HUDEP-2 (cell line): ENCODE measurements at regions not wholly inside any gene's neighbourhood (a gene's known extent, or its start where the extent isn't known, plus 50 kb on each side); places are given as distances from the start of the nearest gene placed in this dataset.
"Not testable (repeated sequence)": the region's sequence is repeated elsewhere in the genome, so short reads cannot be mapped to it uniquely, and the experiment has no call there.

Experiments used
- DNase-seq, 76 experiments: peaks; one replicate each; lab custom pipeline; 2025; ENCODE audit not compliant: unreplicated experiment in 76 of 76; lab: John Stamatoyannopoulos, UW

DNA sequence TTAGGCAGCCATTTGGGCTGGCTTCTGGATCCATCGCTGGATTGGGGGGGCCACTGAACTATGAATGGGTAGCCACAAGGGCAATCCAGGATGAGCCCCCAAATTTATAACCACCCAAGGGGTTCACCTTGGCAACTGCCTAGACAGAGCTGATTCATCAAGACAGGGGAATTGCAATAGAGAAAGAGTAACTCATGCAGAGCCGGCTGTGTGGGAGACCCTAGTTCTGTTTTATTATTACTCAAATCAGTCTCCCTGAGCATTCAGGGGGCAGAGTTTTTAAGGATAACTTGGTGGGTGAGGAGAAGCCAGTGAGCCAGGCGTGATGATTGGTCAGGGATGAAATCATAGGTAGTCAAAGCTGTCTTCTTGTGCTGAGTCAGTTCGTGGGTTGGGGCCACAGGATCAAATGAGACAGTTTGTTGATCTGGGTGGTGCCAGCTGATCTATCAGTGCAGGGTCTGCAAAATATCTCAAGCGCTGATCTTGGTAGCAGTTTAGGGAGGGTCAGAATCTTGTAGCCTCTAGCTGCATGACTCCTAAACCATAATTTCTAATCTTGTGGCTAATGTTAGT, 57.9 kb downstream of the DNAJB9 start:
- DNase-seq, result no peak

DNA sequence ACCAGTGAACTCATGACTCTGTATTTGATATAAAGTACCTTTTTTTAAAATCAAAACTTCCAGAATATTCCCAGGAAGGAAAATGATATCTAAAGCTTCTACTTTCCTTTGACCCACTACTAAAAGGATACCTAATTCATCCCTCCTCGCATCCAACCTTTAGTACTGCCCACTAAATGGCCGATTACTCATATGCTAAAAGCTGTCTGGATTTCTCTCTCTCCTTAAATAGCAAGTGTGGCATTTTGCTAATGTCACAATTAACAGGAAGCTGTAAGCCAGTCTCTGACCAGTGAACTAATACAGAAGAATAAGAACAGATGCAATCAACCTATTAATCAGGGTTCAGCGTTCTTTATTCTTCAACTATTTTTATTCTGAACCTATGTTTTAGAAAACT, 59.0 kb downstream of the DNAJB9 start:
- DNase-seq, result no peak

DNA sequence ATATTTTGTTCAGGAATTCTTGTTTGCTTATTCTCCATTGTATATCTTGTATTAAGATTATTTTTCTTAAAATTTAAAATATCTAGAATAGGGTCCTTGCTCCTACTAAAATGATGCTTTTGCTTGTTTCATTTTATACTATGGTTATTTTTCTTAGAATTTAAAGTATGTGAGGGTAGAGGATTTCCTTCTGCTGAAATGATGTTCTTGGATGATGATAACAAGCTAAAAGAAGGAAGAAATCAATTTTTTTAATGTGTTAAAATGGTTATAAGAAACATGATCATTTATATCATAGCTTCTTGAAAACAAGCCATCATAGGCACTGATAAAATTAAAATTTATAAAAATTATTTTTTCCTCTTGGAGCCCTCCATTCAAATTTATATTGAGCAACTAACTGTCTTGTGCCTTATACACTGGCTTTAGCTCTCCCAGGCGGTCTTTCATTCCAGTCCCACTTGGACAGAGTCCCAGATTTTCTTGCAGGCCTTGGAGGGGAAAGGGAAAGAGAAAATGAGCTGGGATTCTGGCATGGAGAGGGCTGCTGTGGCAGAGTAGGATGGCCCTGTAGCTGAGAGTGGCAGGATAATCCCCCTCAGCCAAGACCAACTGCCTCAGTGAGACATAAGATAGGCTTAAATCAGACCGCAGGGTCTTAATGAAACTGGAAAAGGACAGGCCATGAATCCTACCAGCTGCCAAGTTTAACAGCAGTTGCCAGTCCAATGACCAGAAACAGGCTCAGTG, 60.2 kb downstream of the DNAJB9 start:
- no peak for DNase-seq

DNA sequence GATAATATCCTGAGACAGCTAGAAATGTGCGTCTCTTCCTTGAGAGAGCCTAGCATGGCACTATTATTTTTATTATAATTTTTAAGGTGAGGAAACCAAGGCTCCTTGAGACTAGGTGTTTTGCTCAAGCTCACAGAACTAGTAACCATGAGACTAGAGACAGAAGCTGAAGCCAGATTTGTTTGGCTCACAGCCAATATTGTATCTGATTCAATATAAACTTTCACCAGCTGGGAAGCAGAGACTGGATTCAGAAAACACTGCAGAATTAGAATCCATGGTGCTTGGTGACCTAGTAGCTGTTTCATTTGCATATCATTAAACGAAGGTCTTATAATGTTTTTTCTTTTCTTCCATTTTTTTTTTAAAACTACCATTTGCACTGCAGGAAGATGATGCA, 64.4 kb downstream of the DNAJB9 start:
- no peak for DNase-seq

DNA sequence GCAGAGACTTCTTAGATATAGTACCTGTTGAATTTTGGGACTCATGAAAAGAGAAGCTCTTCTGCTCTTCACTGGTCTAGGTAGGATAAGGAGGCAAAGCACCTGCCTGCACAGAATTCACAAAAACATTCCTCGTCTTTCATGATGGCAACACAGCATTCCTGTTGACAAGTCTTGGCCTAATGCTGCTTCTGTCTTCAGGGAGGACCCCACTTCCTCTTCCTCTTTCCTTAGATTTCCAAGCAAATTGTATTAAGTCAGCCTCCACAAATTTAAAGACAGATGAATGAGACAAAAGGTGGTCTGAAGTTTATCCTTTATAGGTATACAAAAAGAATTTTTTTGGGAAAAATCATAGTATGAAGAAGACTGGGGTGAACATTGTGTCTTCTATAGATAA, 64.9 kb downstream of the DNAJB9 start:
- no peak for DNase-seq

DNA sequence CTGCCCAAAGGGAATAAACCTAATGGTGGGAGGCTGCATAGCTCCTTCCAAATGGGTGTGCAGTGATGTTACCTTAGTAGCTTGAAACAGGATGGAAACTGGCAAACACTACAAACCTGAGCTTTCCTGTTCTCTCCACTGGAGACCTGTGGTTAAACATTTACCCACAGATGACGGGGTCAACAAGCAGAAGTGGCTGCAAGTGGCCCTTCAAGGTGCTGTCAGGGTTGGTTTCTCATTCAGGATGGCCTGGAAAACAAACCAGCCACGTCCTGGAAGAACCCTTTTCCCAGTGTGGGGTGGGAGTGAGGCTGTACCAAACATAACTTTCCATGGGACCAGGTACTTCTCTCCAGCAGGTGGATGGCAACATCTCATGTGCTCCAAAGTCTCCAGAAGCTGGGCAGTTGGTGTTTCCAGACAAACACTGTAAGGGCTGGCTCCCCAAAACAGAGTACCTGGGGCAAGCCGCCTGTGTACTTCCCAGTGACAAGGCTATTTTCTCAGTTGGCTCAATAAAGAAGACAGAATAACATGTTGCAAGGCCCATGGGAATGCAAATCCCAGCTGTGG, 67.5 kb downstream of the DNAJB9 start:
- no peak for DNase-seq

DNA sequence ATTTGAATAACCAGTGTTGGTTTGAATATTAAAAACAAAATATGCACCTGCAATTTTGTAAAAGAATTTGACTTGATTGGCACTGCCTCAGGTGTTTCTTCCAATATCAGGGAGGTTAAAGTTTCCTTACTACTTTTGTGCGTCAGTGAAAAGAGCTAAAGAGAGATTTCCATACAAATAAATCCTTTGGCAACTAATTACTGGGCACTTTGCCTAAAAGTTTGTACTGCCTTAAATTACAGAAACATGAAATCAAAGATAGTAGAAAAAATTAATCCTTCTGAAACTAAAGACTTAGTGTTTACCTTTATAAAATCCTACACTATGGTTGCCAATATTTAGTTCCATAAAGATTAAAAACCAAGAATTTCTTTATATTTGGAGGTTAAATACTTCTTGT, 72.5 kb downstream of the DNAJB9 start:
- no peak for DNase-seq

DNA sequence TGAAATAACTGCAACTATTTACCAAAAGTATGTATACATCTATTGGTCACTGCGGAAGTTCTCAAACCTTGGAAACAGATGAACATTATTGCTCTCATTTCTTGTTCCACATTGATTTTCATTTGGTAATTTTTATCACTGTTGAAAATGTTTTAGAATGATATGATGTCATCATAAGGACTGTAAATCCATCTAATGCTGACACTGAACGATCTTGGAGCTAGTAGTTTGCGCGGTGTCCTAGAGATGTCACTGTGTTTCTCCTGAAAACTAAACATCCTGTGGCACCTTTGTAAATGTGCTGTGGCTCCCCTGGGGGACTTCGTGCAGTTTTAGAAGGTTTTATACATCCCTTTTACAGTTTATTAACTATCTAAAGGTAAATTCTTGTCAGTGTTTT, 73.5 kb downstream of the DNAJB9 start:
- DNase-seq, result no peak

DNA sequence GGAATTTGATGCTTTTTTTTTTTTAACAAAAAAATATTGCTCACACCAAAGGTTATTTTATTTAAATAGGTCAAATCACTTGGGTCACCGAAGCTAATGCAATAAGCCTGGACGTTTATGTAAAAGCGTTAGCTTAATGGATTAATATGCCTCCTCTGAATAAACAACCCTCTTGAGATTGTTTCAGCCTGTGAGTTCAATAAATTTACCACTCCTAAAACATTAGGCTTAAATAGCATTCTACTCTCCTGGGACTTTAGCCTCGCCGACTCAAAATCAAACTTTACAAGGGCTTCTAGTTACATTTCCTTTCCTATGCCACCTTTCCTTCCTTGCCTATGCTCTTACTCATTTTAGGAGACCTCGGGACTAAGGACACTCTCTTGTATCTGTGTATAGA, 79.3 kb downstream of the DNAJB9 start:
- DNase-seq, result no peak

DNA sequence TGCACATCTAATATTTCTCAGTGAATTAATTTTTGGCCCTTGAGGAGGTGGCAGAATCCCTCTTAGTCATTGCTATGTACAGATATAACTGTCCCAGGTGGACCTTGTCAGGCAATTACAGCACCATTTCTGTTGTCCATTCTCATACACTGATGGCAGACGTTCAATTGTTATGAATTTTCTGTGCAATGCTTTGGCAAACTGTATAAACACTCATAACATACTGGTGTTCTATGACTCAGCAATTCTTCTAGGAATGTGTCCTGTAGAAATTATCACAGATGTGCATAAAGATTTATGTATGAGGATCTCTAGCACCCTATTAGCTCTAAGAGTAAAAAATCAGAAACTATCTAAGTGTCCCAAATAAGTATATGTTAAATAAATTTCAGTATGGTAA, 80.8 kb downstream of the DNAJB9 start:
- DNase-seq, result no peak

DNA sequence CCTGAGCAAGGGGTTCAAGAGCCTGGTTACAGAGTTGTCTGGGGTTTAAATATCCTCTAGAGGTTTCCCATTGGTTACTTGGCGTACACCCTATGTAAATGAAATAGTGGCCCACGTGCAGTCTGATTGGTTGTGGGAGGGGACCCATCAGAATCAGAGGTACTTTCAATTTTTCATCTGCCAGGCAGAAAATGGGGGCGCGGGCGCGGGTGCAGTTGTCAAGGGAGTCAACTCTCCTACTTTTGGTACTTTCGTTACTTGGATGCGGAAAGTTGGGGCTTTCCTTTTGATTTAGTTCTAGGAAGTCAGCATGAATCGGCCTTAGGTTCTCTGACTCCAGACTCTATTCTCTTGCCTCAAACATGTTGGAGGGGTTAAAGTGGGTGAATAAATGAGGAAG, 83.2 kb downstream of the DNAJB9 start:
- no peak for DNase-seq

DNA sequence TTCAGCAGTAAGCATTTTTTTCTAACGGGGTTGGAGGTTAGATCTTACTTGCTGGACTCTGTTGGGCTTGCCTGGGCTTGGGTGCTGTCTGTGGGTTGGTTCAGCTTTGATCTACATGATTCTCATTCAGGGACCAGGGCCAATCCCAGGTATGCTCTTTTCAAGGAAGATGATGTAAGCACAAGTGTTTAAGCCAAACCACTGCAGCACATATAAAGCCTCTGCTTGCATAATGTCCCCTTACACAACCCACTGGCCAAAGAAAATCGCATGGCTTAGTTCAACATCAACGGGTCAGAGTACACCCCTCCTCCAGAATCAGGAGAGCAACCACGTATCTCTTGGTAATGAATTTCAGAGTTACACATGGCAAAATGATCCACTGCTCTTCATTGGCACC, 83.9 kb downstream of the DNAJB9 start:
- no peak for DNase-seq

DNA sequence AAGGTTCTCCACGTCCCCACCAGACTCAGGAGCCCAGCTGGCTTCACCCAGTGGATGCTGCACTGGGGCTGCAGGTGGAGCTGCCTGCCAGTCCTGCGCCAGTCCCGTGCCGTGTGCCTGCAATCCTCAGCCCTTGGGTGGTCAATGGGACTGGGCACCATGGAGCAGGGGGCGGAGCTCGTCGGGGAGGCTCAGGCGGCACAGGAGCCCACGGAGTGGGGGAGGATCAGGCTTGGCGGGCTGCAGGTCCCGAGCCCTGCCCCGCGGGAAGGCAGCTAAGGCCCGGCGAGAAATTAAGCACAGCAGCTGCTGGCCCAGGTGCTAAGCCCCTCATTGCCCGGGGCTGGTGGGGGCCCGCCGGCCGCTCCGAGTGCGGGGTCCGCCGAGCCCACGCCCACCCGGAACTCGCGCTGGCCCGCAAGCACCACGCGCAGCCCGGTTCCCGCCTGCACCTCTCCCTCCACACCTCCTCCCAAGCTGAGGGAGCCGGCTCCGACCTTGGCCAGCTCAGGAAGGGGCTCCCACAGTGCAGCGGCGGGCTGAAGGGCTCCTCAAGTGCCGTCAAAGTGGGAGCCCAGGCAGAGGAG, 87.6 kb downstream of the DNAJB9 start:
- not testable (repeated sequence) for DNase-seq

DNA sequence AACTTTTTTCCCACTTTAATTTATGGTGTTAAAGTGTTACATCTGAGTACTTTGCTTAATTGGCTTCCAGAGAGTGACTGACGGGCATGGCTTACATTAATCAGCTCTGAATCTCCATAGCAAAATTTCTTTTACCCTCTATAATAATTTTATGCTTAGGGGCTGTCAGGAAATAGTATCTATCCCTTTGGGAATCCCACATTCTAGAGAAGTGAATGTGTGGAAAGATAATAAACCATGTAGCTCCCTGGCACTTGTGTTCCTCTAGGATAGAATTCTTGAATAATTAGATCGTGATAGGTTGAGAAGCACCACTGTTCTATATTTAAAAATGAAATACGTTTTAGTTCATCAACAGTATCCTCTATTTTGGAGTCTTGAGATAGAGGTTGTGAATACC, 89.6 kb downstream of the DNAJB9 start:
- DNase-seq, result no peak

DNA sequence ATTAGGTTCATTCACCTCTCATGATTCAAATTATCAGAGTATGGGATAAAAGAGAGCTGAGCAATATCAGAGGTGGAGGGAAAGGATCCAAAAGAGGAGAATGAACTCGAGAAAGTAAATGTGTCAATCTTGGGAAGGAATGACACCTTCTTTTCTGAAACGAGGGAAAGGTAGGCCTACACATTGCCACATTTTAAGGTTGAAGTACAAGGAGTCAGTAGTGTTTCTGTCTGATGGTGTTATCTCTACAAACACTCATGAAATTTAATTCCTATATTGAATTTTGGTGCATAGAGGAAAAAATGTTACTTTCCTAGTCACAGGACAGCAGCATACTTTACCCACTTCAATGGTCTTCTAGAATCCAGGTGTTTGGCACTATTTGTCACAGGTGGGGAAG, 90.2 kb downstream of the DNAJB9 start:
- no peak for DNase-seq

DNA sequence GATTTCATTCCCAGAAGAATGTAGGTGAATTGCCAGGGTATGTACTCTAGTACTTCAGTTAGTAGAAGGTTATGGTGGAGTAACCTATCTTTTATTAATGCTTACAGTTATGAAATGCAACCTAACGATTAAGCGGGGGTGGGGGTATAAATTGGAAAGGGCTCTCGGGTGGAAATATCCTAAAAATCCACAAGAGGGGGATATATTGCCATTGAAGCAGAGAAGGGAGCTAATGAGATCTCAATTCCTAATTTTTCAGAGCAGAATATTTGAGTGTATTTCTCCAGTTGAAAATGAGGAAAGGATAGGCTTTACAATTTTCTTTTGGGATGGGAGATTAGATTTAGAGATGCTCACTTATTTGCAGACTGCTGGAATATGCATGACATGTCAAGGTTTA, 90.8 kb downstream of the DNAJB9 start:
- DNase-seq, result no peak

DNA sequence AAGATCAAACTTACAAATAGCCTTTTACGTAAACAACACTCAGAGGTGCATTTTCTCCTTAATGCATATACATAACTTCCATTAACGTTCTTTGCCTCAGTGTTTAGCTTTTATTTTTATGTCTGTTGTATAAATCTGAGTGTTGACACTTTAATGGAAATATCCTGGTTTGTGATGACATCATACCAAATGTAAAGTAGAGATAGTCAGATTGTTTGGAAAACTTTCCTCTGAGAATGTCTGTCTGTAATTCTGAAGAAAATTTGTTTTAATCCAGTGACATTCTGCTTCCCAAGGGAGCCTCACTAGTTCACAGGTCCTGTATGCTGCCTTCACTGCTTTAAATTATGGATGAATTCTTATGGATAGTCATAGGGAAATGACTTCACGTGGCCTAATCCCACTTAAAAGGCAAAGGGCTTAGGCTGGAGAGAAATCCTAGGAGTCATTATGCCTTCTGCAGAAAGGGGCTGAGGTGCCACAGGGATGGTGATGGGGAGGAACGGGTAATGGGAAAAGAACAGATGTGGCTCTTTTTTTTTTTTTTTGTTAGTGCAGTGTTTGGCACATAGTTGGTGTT, 93.2 kb downstream of the DNAJB9 start:
- DNase-seq, result no peak

DNA sequence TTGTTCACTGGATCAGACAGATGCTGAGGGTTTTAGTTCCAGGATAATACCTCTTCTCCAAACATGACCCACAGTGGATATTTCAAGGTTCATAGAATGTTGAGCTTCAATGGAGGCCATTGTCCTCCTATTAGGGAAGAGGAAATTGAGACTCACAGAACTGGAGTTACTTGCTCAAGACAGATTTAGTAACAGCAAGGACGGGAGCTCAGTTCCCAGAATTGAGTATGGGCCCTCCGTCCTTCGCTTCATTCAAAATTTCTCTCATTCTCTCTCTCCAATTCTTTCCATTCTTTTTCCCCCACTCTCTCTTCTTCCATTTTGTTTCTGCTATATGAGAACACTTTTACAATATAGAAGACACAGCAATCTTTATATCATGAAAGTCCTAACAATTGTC, 94.0 kb downstream of the DNAJB9 start:
- no peak for DNase-seq

DNA sequence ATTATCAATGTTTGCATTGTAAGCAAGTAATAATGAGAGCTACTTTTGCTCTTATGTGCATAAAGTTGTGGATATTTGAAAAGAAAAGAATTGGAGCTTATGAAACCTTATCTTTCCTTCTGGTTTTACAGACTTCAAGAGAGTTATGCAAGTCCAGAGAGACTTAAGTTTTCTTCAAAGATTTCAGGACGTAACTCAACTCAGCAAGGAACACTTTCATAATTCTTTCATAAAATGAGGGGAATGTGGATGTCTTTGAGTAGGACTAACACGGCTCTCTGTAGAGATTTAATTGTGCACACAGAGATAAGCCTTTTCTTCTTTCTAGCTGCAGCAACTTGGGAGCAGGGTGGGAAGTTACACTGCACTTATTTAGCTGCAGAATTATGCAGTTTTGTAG, 97.5 kb downstream of the DNAJB9 start:
- DNase-seq, result no peak

DNA sequence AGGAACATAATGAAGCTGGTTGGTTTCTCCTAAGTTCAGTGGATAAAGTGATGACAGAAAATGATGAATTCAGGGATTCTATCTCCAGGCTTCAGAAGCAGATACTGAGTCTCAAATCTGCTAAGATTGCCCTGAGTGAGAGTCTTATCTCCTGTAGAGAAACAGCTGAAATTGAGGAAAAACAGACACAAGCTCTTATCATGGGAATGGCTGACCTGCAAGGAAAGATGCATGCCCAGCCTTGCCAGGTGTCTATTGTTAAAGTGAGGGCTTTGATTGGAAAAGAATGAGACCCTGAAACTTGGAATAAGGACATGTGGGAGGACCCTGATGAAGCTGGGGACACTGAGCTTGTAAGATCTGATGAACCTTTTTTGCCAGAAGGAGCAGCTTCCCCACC, 100.3 kb downstream of the DNAJB9 start:
- DNase-seq, result no peak

DNA sequence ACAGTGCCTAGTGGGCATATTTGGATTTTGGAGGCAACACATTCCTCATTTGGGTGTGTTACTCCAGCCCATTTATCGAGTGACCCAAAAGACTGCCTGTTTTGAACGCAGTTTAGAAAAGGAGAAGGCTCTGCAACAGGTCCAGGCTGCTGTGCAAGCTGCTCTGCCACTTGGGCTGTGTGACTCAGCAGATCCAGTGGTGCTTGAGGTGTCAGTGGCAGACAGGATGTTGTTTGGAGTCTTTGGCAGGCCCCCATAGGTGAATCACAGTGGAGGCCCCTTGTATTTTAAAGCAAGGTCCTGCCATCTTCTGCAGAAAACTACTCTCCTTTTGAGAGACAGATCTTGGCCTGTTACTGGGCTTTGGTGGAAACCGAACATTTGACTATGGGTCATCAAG, 104.0 kb downstream of the DNAJB9 start:
- not testable (repeated sequence) for DNase-seq

DNA sequence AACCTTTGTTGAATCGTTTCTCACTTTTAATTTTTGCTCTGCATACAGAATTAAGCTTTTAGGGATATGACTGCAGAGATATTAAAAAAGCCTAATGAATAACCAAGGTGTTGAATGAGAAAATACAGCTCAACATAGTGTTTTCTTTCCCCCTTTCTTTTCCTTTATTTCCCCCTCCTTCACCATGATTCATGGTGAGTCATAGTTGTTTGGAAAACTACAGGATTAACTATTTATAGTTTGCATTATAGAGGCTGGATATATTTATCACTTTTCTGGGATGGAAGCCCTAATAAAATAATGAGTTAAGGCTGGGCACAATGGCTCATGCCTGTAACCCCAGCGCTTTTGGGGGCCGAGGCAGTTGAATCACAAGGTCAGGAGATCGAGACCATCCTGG, 115.0 kb downstream of the DNAJB9 start:
- no peak for DNase-seq
